Natural killer cell treated with Interleukin-12 subunit alpha and Interleukin-12 subunit beta and Interleukin-15 and Interleukin-18, amount 100 ng/mL, for 72 hours (primary cell): ENCODE measurements at regions not wholly inside any gene's neighbourhood (a gene's known extent, or its start where the extent isn't known, plus 50 kb on each side); places are given as distances from the start of the nearest gene placed in this dataset.
A peak's percentile ranks its signal among the peaks of the same experiment; 100 is the strongest.

Experiments
- ATAC-seq, 2 donors: fragments of 150-1000 bp; cut with Tn5 transposase in 1 of 2; sonication (Bioruptor Pico), chemical (Tn5 transposase) in 1 of 2; 2 replicates each; pipeline ENCODE4 v1.10.0; 2021
- DNase-seq: peaks from one replicate; pipeline ENCODE4 v3.0.0; 2022; ENCODE audit warnings: low spot score
- H3K27ac Mint-ChIP-seq, 2 donors: 1 replicate in 1 of 2; 2 replicates in 1 of 2; pipeline ENCODE4 v1.8.0; 2022; ENCODE audit warnings: mixed read lengths in 2 of 2, mild to moderate bottlenecking in 1 of 2, moderate library complexity in 1 of 2
- H3K27me3 Mint-ChIP-seq, 2 donors: 1 replicate in 1 of 2; 2 replicates in 1 of 2; pipeline ENCODE4 v1.8.0; 2022; ENCODE audit warnings: mixed read lengths in 2 of 2
- H3K36me3 Mint-ChIP-seq: one replicate; pipeline ENCODE4 v1.8.0; 2022; ENCODE audit warnings: mixed read lengths
- H3K4me1 Mint-ChIP-seq, 2 donors: 1 replicate in 1 of 2; 2 replicates in 1 of 2; pipeline ENCODE4 v1.8.0; 2022; ENCODE audit warnings: low read depth in 2 of 2, mixed read lengths in 2 of 2, mild to moderate bottlenecking in 1 of 2
- H3K4me3 Mint-ChIP-seq: one replicate; pipeline ENCODE4 v1.8.0; 2022; ENCODE audit warnings: mixed read lengths
- H3K9me3 Mint-ChIP-seq: 2 replicates; pipeline ENCODE4 v1.8.0; 2022; ENCODE audit warnings: mixed read lengths

- Mint-ChIP-seq H3K4me3 (peak overlapping the region; percentile 82), H3K27ac (peak overlapping the region; percentile 92 to 95), H3K27me3 (no peaks in the 10 kb centered on the region), H3K4me1 (peaks cover 72 to 81% of the 10 kb centered on the region in 2 donors), H3K9me3 (no peaks in the 10 kb centered on the region), H3K36me3 (no peaks in the 10 kb centered on the region)
- no peak for DNase-seq
- peak; percentile 55 to 60 for ATAC-seq
Observed at GRCh38 chr6:105645958-105646357, 243.1 kb upstream of the PREP start.

- H3K9me3 Mint-ChIP-seq, result no peaks in the 10 kb centered on the region
- H3K4me3 Mint-ChIP-seq, result peak overlapping the region; percentile 82
- no peaks in the 10 kb centered on the region for H3K27me3 Mint-ChIP-seq
- H3K36me3 Mint-ChIP-seq, result no peaks in the 10 kb centered on the region
- H3K4me1 Mint-ChIP-seq, result peaks cover 69 to 79% of the 10 kb centered on the region in 2 donors
- peak overlapping the region; percentile 92 to 95 for H3K27ac Mint-ChIP-seq
- ATAC-seq (no peak), DNase-seq (no peak)
Observed at GRCh38 chr6:105645156-105645555, 242.3 kb upstream of the PREP start.

GRCh38 chr6:105644691-105645090 lies 241.8 kb upstream of the PREP start:
- peaks cover 73 to 79% of the 10 kb centered on the region in 2 donors for H3K4me1 Mint-ChIP-seq
- ATAC-seq (no peak), DNase-seq (no peak)
- no peaks in the 10 kb centered on the region for H3K9me3 Mint-ChIP-seq
- peak overlapping the region; percentile 92 to 95 for H3K27ac Mint-ChIP-seq
- no peaks in the 10 kb centered on the region for H3K27me3 Mint-ChIP-seq
- peak overlapping the region; percentile 82 for H3K4me3 Mint-ChIP-seq
- no peaks in the 10 kb centered on the region for H3K36me3 Mint-ChIP-seq

DNA sequence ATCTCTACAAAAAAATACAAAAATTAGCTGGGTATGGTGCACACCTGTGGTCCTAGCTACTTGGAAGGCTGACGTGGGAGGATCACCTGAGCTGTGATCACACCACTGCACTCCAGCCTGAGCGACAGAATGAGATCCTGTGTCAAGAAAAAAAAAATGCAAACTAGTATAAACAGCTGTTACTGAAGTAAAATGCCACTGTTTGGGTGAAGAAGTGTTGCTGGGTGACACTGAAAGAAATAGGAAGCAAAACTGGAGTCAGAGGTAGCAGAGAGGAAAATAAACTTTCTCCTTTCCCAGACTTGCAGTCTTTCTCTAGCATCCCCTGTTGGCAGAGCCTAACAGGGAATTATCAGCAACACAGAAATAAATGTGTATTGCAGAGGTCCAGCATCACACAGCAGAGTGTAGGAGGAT lies 241.2 kb upstream of the PREP start:
- peak overlapping the region; percentile 82 for H3K4me3 Mint-ChIP-seq
- no peaks in the 10 kb centered on the region for H3K9me3 Mint-ChIP-seq
- H3K4me1 Mint-ChIP-seq, result peaks cover 68 to 73% of the 10 kb centered on the region in 2 donors
- peak overlapping the region; percentile 92 to 95 for H3K27ac Mint-ChIP-seq
- no peaks in the 10 kb centered on the region for H3K27me3 Mint-ChIP-seq
- no peaks in the 10 kb centered on the region for H3K36me3 Mint-ChIP-seq
- ATAC-seq (no peak), DNase-seq (no peak)

- DNase-seq (no peak), ATAC-seq (no peak)
- H3K4me3 Mint-ChIP-seq, result no peak overlapping the region
- peaks cover 54 to 59% of the 10 kb centered on the region in 2 donors for H3K4me1 Mint-ChIP-seq
- no peaks in the 10 kb centered on the region for H3K36me3 Mint-ChIP-seq
- H3K9me3 Mint-ChIP-seq, result no peaks in the 10 kb centered on the region
- peak overlapping the region; percentile 24 to 95 for H3K27ac Mint-ChIP-seq
- no peaks in the 10 kb centered on the region for H3K27me3 Mint-ChIP-seq
Observed at GRCh38 chr6:105642708-105643107, 239.8 kb upstream of the PREP start.

- H3K27me3 Mint-ChIP-seq, result no peaks in the 10 kb centered on the region
Observed at GRCh38 chr6:105641504-105641903, 238.6 kb upstream of the PREP start.

GRCh38 chr6:105639124-105639523 lies 236.2 kb upstream of the PREP start:
- no peak for ATAC-seq
- Mint-ChIP-seq H3K9me3 (no peaks in the 10 kb centered on the region), H3K4me3 (no peak overlapping the region), H3K4me1 (peaks cover 30 to 38% of the 10 kb centered on the region in 2 donors), H3K36me3 (no peaks in the 10 kb centered on the region), H3K27ac (no peak overlapping the region), H3K27me3 (no peaks in the 10 kb centered on the region)
- DNase-seq, result no peak

More at GRCh38 chr6:105641504-105641903, 238.6 kb upstream of the PREP start:
- Mint-ChIP-seq H3K27ac (peak overlapping the region; percentile 1 to 58), H3K4me3 (no peak overlapping the region), H3K4me1 (peaks cover 47 to 51% of the 10 kb centered on the region in 2 donors), H3K36me3 (no peaks in the 10 kb centered on the region), H3K9me3 (no peaks in the 10 kb centered on the region)
- ATAC-seq (no peak), DNase-seq (no peak)

DNA sequence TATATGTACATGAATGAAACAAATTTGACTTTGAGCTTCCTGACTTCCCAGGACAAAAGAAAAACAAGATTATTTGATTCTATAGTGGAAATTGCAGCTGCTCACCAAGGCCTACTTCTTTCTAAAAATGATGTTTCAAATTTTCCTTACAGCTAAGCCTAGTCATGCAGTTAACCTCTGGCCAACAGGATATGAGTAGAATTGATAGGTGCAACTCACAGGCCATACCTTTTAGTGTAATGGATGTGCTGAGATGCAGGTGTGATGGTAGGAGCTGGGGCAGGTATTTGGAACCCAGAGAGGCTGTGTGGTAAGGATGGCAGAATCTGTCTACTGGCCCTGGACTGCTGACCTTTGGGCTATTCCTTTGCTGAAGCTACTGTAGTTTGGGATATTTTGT lies 230.9 kb upstream of the PREP start:
- Mint-ChIP-seq H3K27me3 (peaks cover 6 to 9% of the 10 kb centered on the region in 2 donors), H3K4me1 (peaks cover 11 to 21% of the 10 kb centered on the region in 2 donors), H3K4me3 (no peak overlapping the region), H3K27ac (no peak overlapping the region), H3K36me3 (peaks cover 22% of the 10 kb centered on the region), H3K9me3 (peaks cover 12% of the 10 kb centered on the region)
- no peak for ATAC-seq
- no peak for DNase-seq

DNA sequence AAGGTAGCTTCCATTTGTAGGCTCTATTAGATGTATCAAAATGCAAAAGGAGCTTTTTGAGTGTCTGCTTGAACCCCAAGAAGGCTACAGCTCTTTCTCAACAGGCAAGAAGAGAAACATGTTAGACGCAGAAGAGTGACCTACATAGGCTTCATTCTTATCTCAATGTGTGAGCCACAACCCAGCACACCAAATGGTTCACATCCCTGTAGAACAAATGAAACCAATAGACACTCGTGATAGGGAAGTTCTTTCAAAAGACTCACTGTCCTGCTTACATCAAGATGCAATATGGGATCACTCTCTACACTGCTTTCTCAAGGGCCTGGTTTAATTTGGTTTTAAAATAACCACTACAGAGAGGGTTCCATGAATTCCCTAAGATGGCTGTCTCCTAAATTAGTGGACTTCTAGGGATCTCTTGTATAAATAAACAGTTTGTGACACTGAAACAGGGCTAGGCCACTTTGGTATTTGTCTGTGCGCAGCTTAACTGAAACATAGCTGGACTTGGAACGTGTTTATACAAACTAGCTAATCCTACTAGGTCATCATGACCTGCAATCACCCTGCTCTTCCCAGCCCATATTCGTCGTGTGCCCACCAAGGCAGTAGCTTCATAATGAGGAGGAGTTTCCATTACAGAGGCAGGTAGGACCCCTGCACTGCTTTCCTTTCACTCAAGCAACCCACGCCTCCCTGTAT lies 225.4 kb upstream of the PREP start:
- ATAC-seq, result no peak

GRCh38 chr6:105626295-105627158 lies 223.6 kb upstream of the PREP start:
- Mint-ChIP-seq H3K4me3 (peak overlapping the region; percentile 84), H3K36me3 (peaks cover 53% of the 10 kb centered on the region), H3K9me3 (peaks cover 17% of the 10 kb centered on the region), H3K27me3 (peaks cover 6 to 9% of the 10 kb centered on the region in 2 donors), H3K27ac (peak overlapping the region; percentile 76 to 84), H3K4me1 (peaks cover 39 to 52% of the 10 kb centered on the region in 2 donors)
- ATAC-seq, result peak; percentile 71 to 75
- no peak for DNase-seq

More for the DNA sequence above, 225.4 kb upstream of the PREP start:
- Mint-ChIP-seq H3K9me3 (peaks cover 14% of the 10 kb centered on the region), H3K27me3 (peaks cover 6 to 9% of the 10 kb centered on the region in 2 donors), H3K4me1 (peaks cover 30 to 36% of the 10 kb centered on the region in 2 donors), H3K27ac (peak overlapping the region; percentile 46 to 71), H3K4me3 (peak overlapping the region; percentile 63), H3K36me3 (peaks cover 52% of the 10 kb centered on the region)
- no peak for DNase-seq

DNA sequence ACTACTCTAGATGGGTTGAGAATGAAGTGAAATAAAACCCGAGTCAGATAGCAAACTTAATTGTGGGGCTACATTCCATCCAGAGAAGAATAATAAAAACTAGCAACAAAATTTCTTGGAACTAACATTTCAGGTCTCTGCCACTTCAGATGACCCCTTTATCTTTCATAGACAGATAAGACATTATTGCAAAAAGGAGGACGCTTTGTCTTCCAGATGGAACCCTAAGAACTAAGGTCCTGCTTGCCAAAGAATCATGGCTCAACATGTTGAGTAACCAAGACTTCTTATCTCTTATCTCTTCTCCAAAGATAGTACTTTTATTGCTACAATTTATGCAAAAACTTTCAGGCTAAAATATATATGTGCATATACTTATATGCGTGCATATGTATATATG lies 221.1 kb upstream of the PREP start:
- no peak overlapping the region for H3K4me3 Mint-ChIP-seq
- peaks cover 5% of the 10 kb centered on the region for H3K9me3 Mint-ChIP-seq
- H3K27ac Mint-ChIP-seq, result peak overlapping the region; percentile 41 to 87
- ATAC-seq (no peak), DNase-seq (no peak)
- H3K36me3 Mint-ChIP-seq, result peaks cover 38% of the 10 kb centered on the region
- H3K4me1 Mint-ChIP-seq, result peaks cover 49 to 68% of the 10 kb centered on the region in 2 donors
- no peaks in the 10 kb centered on the region for H3K27me3 Mint-ChIP-seq

GRCh38 chr6:105622226-105622625 lies 219.3 kb upstream of the PREP start:
- H3K36me3 Mint-ChIP-seq, result peaks cover 24% of the 10 kb centered on the region

DNA sequence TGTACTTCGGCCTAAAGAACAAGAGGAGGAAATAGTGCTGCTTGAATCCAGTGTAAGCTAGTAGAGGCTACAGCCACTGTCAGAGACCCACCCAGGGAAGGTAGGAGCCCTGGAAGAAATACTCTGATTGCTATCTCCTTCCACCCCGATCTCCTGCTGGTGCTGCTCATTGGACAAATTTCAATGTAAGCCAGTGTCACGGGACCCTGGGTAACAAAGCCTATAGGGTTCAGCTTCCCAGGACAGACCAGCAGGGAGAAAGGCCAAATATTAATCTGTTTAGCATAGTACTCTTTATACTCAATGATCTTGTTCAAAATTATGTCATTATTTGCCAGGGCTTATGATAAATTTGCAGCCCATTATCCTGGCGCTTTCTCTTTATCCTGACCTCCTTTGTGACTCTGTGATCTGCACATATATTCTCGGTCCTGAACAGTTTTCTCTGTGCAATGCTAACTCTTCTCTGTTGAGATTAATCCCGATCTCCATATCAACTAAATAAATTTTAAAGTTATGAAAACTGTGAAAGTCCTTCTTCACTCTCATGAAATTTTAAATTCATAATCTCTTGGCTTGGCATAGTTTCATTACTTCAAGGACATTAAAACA lies 218.8 kb upstream of the PREP start:
- H3K9me3 Mint-ChIP-seq, result peaks cover 5% of the 10 kb centered on the region
- peak overlapping the region; percentile 75 to 87 for H3K27ac Mint-ChIP-seq
- peak overlapping the region; percentile 49 for H3K4me3 Mint-ChIP-seq
- peaks cover 38 to 47% of the 10 kb centered on the region in 2 donors for H3K4me1 Mint-ChIP-seq
- ATAC-seq (no peak), DNase-seq (no peak)
- H3K27me3 Mint-ChIP-seq, result no peaks in the 10 kb centered on the region
- H3K36me3 Mint-ChIP-seq, result peaks cover 27% of the 10 kb centered on the region

More at GRCh38 chr6:105622226-105622625, 219.3 kb upstream of the PREP start:
- peak overlapping the region; percentile 75 to 87 for H3K27ac Mint-ChIP-seq
- ATAC-seq (no peak), DNase-seq (no peak)
- H3K4me1 Mint-ChIP-seq, result peaks cover 40 to 50% of the 10 kb centered on the region in 2 donors
- H3K27me3 Mint-ChIP-seq, result no peaks in the 10 kb centered on the region
- H3K4me3 Mint-ChIP-seq, result peak overlapping the region; percentile 49
- H3K9me3 Mint-ChIP-seq, result peaks cover 5% of the 10 kb centered on the region
